Gastrocnemius medialis (tissue), 4 donors: ENCODE measurements at regions not wholly inside any gene's neighbourhood (a gene's known extent, or its start where the extent isn't known, plus 50 kb on each side); places are given as distances from the start of the nearest gene placed in this dataset.

Source experiments
- POLR2A ChIP-seq, 2 donors: fragments of 450-650 bp; IDR thresholded peaks; one replicate each; pipeline ENCODE4 v1.6.1; 2017; ENCODE audit warnings: antibody characterized with exemption in 2 of 2, mild to moderate bottlenecking in 2 of 2, moderate library complexity in 2 of 2
- TF ChIP-seq, protein P1 (sequence below), 5 experiments: fragments of 450-650 bp in 3 of 5; fragments of 200-600 bp in 2 of 5; sonication (generic) in 2 of 5; IDR thresholded peaks in 4 of 5; conservative IDR thresholded peaks in 1 of 5; 1 replicate in 4 of 5; 2 replicates in 1 of 5; pipeline ENCODE4 v1.5.1; 2016 to 2019; ENCODE audit warnings: antibody characterized with exemption in 5 of 5, mild to moderate bottlenecking in 3 of 5, moderate library complexity in 3 of 5

DNA sequence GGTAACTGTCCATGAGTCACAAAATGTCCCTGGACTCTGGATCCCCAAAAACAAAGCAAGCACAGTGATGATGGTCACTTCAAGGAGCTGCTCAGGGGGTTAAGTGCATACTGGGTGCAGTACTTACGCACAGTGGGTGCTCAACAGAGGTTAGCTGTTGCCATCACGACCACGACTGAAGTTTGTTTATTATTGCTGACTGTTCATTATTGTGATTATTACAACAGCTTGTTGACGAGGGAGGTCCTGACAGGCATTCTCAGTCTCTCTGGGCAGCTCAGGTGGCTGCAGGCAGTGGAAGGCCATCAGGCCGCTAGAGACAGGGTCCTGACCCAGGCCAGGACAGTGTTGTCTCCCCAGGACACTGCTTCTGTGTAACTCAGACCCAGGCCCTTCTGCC is 418.8 kb downstream of the SHANK2 start:
- TF ChIP-seq, protein P1, sequence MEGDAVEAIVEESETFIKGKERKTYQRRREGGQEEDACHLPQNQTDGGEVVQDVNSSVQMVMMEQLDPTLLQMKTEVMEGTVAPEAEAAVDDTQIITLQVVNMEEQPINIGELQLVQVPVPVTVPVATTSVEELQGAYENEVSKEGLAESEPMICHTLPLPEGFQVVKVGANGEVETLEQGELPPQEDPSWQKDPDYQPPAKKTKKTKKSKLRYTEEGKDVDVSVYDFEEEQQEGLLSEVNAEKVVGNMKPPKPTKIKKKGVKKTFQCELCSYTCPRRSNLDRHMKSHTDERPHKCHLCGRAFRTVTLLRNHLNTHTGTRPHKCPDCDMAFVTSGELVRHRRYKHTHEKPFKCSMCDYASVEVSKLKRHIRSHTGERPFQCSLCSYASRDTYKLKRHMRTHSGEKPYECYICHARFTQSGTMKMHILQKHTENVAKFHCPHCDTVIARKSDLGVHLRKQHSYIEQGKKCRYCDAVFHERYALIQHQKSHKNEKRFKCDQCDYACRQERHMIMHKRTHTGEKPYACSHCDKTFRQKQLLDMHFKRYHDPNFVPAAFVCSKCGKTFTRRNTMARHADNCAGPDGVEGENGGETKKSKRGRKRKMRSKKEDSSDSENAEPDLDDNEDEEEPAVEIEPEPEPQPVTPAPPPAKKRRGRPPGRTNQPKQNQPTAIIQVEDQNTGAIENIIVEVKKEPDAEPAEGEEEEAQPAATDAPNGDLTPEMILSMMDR (IDR thresholded peaks at IDR 0.05 in 4 of 5, conservative IDR thresholded peaks at IDR 0.05 in 1 of 5), result no peak
- TF ChIP-seq POLR2A (IDR thresholded peaks at IDR 0.05), result no peak
